ENCODE measurements at regions not wholly inside any gene's neighbourhood (a gene's known extent, or its start where the extent isn't known, plus 50 kb on each side); places are given as distances from the start of the nearest gene placed in this dataset.
A peak's percentile ranks its signal among the peaks of the same experiment; 100 is the strongest.

- TF ChIP-seq YY1 (IDR thresholded peaks at IDR 0.05; ENCODE audit: insufficient read depth, insufficient read length) = no peak
- Histone ChIP-seq H3K4me1 (ENCODE audit: insufficient read depth, insufficient read length) (no peaks in the 10 kb centered on the region), H3K9me3 (ENCODE audit: insufficient read depth, low read length) (no peaks in the 10 kb centered on the region), H3K27me3 (ENCODE audit: insufficient read depth, insufficient read length) (no peaks in the 10 kb centered on the region), H3K36me3 (ENCODE audit: insufficient read depth, insufficient read length, low read length) (no peaks in the 10 kb centered on the region), H3K9ac (ENCODE audit: insufficient read length, low read depth) (no peak overlapping the region), H3K4me3 (ENCODE audit: insufficient read length, low read depth) (no peak overlapping the region)
- DNase-seq (ENCODE audit: low read depth, low spot score) = peak; percentile 8
Measured at GRCh38 chr9:24832307-24832706, 286.6 kb upstream of the IZUMO3 start.

- Histone ChIP-seq H3K27me3 (ENCODE audit: insufficient read depth, insufficient read length) (no peaks in the 10 kb centered on the region), H3K9ac (ENCODE audit: insufficient read length, low read depth) (no peak overlapping the region), H3K4me1 (ENCODE audit: insufficient read depth, insufficient read length) (no peaks in the 10 kb centered on the region), H3K36me3 (ENCODE audit: insufficient read depth, insufficient read length, low read length) (no peaks in the 10 kb centered on the region), H3K9me3 (ENCODE audit: insufficient read depth, low read length) (no peaks in the 10 kb centered on the region), H3K4me3 (ENCODE audit: insufficient read length, low read depth) (no peak overlapping the region)
- TF ChIP-seq YY1 (IDR thresholded peaks at IDR 0.05; ENCODE audit: insufficient read depth, insufficient read length) (no peak), SUZ12 (IDR thresholded peaks at IDR 0.05; ENCODE audit: extremely low read depth, insufficient read depth, insufficient read length) (no peak), ZNF274 (IDR thresholded peaks at IDR 0.05; ENCODE audit: low read depth, low read length) (no peak)
- no peak for DNase-seq (ENCODE audit: low read depth, low spot score)
Measured at GRCh38 chr9:24828687-24829086, 283.0 kb upstream of the IZUMO3 start.

GRCh38 chr9:24824607-24825006 is 278.9 kb upstream of the IZUMO3 start:
- Histone ChIP-seq H3K4me3 (ENCODE audit: insufficient read length, low read depth) (no peak overlapping the region), H3K9ac (ENCODE audit: insufficient read length, low read depth) (no peak overlapping the region), H3K27me3 (ENCODE audit: insufficient read depth, insufficient read length) (no peaks in the 10 kb centered on the region), H3K36me3 (ENCODE audit: insufficient read depth, insufficient read length, low read length) (no peaks in the 10 kb centered on the region), H3K4me1 (ENCODE audit: insufficient read depth, insufficient read length) (no peaks in the 10 kb centered on the region), H3K9me3 (ENCODE audit: insufficient read depth, low read length) (no peaks in the 10 kb centered on the region)
- TF ChIP-seq ZNF274 (IDR thresholded peaks at IDR 0.05; ENCODE audit: low read depth, low read length) = no peak
- TF ChIP-seq SUZ12 (IDR thresholded peaks at IDR 0.05; ENCODE audit: extremely low read depth, insufficient read depth, insufficient read length) = no peak
- no peak for TF ChIP-seq YY1 (IDR thresholded peaks at IDR 0.05; ENCODE audit: insufficient read depth, insufficient read length)
- no peak for DNase-seq (ENCODE audit: low read depth, low spot score)

GRCh38 chr9:24820196-24820595 is 274.5 kb upstream of the IZUMO3 start:
- H3K9me3 ChIP-seq (ENCODE audit: insufficient read depth, low read length) = no peaks in the 10 kb centered on the region
- H3K4me3 ChIP-seq (ENCODE audit: insufficient read length, low read depth) = no peak overlapping the region
- no peaks in the 10 kb centered on the region for H3K27me3 ChIP-seq (ENCODE audit: insufficient read depth, insufficient read length)
- no peak overlapping the region for H3K9ac ChIP-seq (ENCODE audit: insufficient read length, low read depth)
- DNase-seq (ENCODE audit: low read depth, low spot score) = no peak
- H3K4me1 ChIP-seq (ENCODE audit: insufficient read depth, insufficient read length) = no peaks in the 10 kb centered on the region
- H3K36me3 ChIP-seq (ENCODE audit: insufficient read depth, insufficient read length, low read length) = no peaks in the 10 kb centered on the region
- TF ChIP-seq YY1 (IDR thresholded peaks at IDR 0.05; ENCODE audit: insufficient read depth, insufficient read length) (no peak), ZNF274 (IDR thresholded peaks at IDR 0.05; ENCODE audit: low read depth, low read length) (no peak), SUZ12 (IDR thresholded peaks at IDR 0.05; ENCODE audit: extremely low read depth, insufficient read depth, insufficient read length) (no peak)

- Histone ChIP-seq H3K4me1 (ENCODE audit: insufficient read depth, insufficient read length) (no peaks in the 10 kb centered on the region), H3K27me3 (ENCODE audit: insufficient read depth, insufficient read length) (no peaks in the 10 kb centered on the region), H3K36me3 (ENCODE audit: insufficient read depth, insufficient read length, low read length) (no peaks in the 10 kb centered on the region), H3K9me3 (ENCODE audit: insufficient read depth, low read length) (no peaks in the 10 kb centered on the region), H3K9ac (ENCODE audit: insufficient read length, low read depth) (no peak overlapping the region), H3K4me3 (ENCODE audit: insufficient read length, low read depth) (no peak overlapping the region)
- no peak for TF ChIP-seq ZNF274 (IDR thresholded peaks at IDR 0.05; ENCODE audit: low read depth, low read length)
- no peak for TF ChIP-seq SUZ12 (IDR thresholded peaks at IDR 0.05; ENCODE audit: extremely low read depth, insufficient read depth, insufficient read length)
- TF ChIP-seq YY1 (IDR thresholded peaks at IDR 0.05; ENCODE audit: insufficient read depth, insufficient read length) = no peak
- DNase-seq (ENCODE audit: low read depth, low spot score) = no peak
Measured at GRCh38 chr9:24817756-24818155, 272.1 kb upstream of the IZUMO3 start.

- Histone ChIP-seq H3K9ac (ENCODE audit: insufficient read length, low read depth) (no peak overlapping the region), H3K4me1 (ENCODE audit: insufficient read depth, insufficient read length) (no peaks in the 10 kb centered on the region), H3K36me3 (ENCODE audit: insufficient read depth, insufficient read length, low read length) (no peaks in the 10 kb centered on the region), H3K4me3 (ENCODE audit: insufficient read length, low read depth) (no peak overlapping the region), H3K27me3 (ENCODE audit: insufficient read depth, insufficient read length) (no peaks in the 10 kb centered on the region), H3K9me3 (ENCODE audit: insufficient read depth, low read length) (no peaks in the 10 kb centered on the region)
- DNase-seq (ENCODE audit: low read depth, low spot score) = no peak
- TF ChIP-seq ZNF274 (IDR thresholded peaks at IDR 0.05; ENCODE audit: low read depth, low read length) (no peak), SUZ12 (IDR thresholded peaks at IDR 0.05; ENCODE audit: extremely low read depth, insufficient read depth, insufficient read length) (no peak), YY1 (IDR thresholded peaks at IDR 0.05; ENCODE audit: insufficient read depth, insufficient read length) (no peak)
Measured at GRCh38 chr9:24816006-24816405, 270.3 kb upstream of the IZUMO3 start.

- no peaks in the 10 kb centered on the region for H3K4me1 ChIP-seq (ENCODE audit: insufficient read depth, insufficient read length)
- no peaks in the 10 kb centered on the region for H3K9me3 ChIP-seq (ENCODE audit: insufficient read depth, low read length)
- TF ChIP-seq YY1 (IDR thresholded peaks at IDR 0.05; ENCODE audit: insufficient read depth, insufficient read length) (no peak), ZNF274 (IDR thresholded peaks at IDR 0.05; ENCODE audit: low read depth, low read length) (no peak), SUZ12 (IDR thresholded peaks at IDR 0.05; ENCODE audit: extremely low read depth, insufficient read depth, insufficient read length) (no peak)
- H3K36me3 ChIP-seq (ENCODE audit: insufficient read depth, insufficient read length, low read length) = no peaks in the 10 kb centered on the region
- DNase-seq (ENCODE audit: low read depth, low spot score) = no peak
- H3K27me3 ChIP-seq (ENCODE audit: insufficient read depth, insufficient read length) = no peaks in the 10 kb centered on the region
- H3K9ac ChIP-seq (ENCODE audit: insufficient read length, low read depth) = no peak overlapping the region
- no peak overlapping the region for H3K4me3 ChIP-seq (ENCODE audit: insufficient read length, low read depth)
Measured at GRCh38 chr9:24801344-24801743, 255.6 kb upstream of the IZUMO3 start.

GRCh38 chr9:24793787-24794186 is 248.1 kb upstream of the IZUMO3 start:
- H3K4me1 ChIP-seq (ENCODE audit: insufficient read depth, insufficient read length) = no peaks in the 10 kb centered on the region
- no peak for TF ChIP-seq ZNF274 (IDR thresholded peaks at IDR 0.05; ENCODE audit: low read depth, low read length)
- H3K4me3 ChIP-seq (ENCODE audit: insufficient read length, low read depth) = no peak overlapping the region
- no peaks in the 10 kb centered on the region for H3K9me3 ChIP-seq (ENCODE audit: insufficient read depth, low read length)
- H3K27me3 ChIP-seq (ENCODE audit: insufficient read depth, insufficient read length) = no peaks in the 10 kb centered on the region
- DNase-seq (ENCODE audit: low read depth, low spot score) = no peak
- H3K36me3 ChIP-seq (ENCODE audit: insufficient read depth, insufficient read length, low read length) = no peaks in the 10 kb centered on the region
- H3K9ac ChIP-seq (ENCODE audit: insufficient read length, low read depth) = no peak overlapping the region
